Tibial nerve (tissue), 3 donors: ENCODE measurements at regions not wholly inside any gene's neighbourhood (a gene's known extent, or its start where the extent isn't known, plus 50 kb on each side); places are given as distances from the start of the nearest gene placed in this dataset.

Source experiments
- CTCF ChIP-seq, 5 experiments: fragments of 200-600 bp in 3 of 5; fragments of 450-650 bp in 2 of 5; sonication (generic) in 3 of 5; IDR thresholded peaks; one replicate each; pipeline ENCODE4 v1.5.1; 2016 to 2019; ENCODE audit warnings: antibody characterized with exemption in 5 of 5, mild to moderate bottlenecking in 3 of 5, moderate library complexity in 2 of 5
- POLR2A ChIP-seq, 2 donors: fragments of 450-650 bp; IDR thresholded peaks; one replicate each; pipeline ENCODE4 v1.6.1; 2017; ENCODE audit warnings: antibody characterized with exemption in 2 of 2, mild to moderate bottlenecking in 2 of 2, moderate library complexity in 2 of 2

- TF ChIP-seq CTCF (IDR thresholded peaks at IDR 0.05) (no peak), POLR2A (IDR thresholded peaks at IDR 0.05) (no peak)
These were observed 233.3 kb upstream of the SSTR1 start for GRCh38 chr14:37974421-37974820.
